ENCODE measurements at regions not wholly inside any gene's neighbourhood (a gene's known extent, or its start where the extent isn't known, plus 50 kb on each side); places are given as distances from the start of the nearest gene placed in this dataset.

- TF ChIP-seq U2AF1 (optimal IDR thresholded peaks at IDR 0.05; ENCODE audit: low read depth, low read length): no peak
Observed at GRCh38 chr14:38425324-38425976, 169.6 kb upstream of the CLEC14A start (continued).

GRCh38 chr14:38420048-38420447 lies 164.2 kb upstream of the CLEC14A start:
- Histone ChIP-seq H3K4me3 (no peak overlapping the region), H4K20me1 (replicated peaks; ENCODE audit: control insufficient read depth, insufficient read depth, low read length) (no peaks in the 10 kb centered on the region), H3K9ac (ENCODE audit: insufficient read depth in 1 of 2, low read depth in 2 of 2, low read length in 2 of 2) (no peak overlapping the region), H3K79me2 (ENCODE audit: control insufficient read depth, insufficient read depth, low read length) (no peaks in the 10 kb centered on the region), H3K4me2 (ENCODE audit: insufficient read depth, low read length) (no peak overlapping the region), H3K9me3 (replicated peaks; ENCODE audit: control insufficient read depth, insufficient read depth, low read depth, low read length) (no peaks in the 10 kb centered on the region), H3K9me1 (ENCODE audit: control insufficient read depth, insufficient read depth, low read length) (no peaks in the 10 kb centered on the region), H2AFZ (ENCODE audit: low read depth, low read length) (no peak overlapping the region), H3K36me3 (ENCODE audit: control insufficient read depth, insufficient read depth, low read length) (no peaks in the 10 kb centered on the region), H3K27me3 (ENCODE audit: control insufficient read depth in 2 of 2, insufficient read depth in 2 of 2, low read length in 2 of 2) (no peaks in the 10 kb centered on the region), H3K4me1 (replicated peaks in 1 of 2; ENCODE audit: control insufficient read depth in 2 of 2, insufficient read depth in 2 of 2, low read length in 2 of 2) (no peaks in the 10 kb centered on the region), H3K27ac (ENCODE audit: extremely low read depth, low read depth, low read length) (no peak overlapping the region)
- FAIRE-seq: no peak
- no peak for ATAC-seq
- no peak for DNase-seq (ENCODE audit: extremely low read depth in 1 of 4, low spot score in 3 of 4)
- intact Hi-C loops (cut with micrococcal nuclease) (no loop called here), in situ Hi-C loops (cut with MboI) (no loop called here)
- CTCF ChIA-PET (ENCODE audit: low intra/inter-chr PET ratio): no interaction called here
- BruUV-seq (replicated peaks): no TSS peak
- POLR2A ChIA-PET: no interaction called here
- TF ChIP-seq MCM5 (IDR thresholded peaks at IDR 0.05; ENCODE audit: low read depth) (no peak), PRPF4 (IDR thresholded peaks at IDR 0.05; ENCODE audit: insufficient read depth, low read depth, low read length, poor library complexity, severe bottlenecking) (no peak), SFPQ (IDR thresholded peaks at IDR 0.05; ENCODE audit: low read depth, low read length) (no peak), PHB2 (IDR thresholded peaks at IDR 0.05; ENCODE audit: low read depth) (no peak), ZNF518B (CRISPR knock-in tag; IDR thresholded peaks at IDR 0.05) (no peak), ZBTB8A (IDR thresholded peaks at IDR 0.05; ENCODE audit: partially characterized antibody) (no peak), CREBBP (IDR thresholded peaks at IDR 0.05; ENCODE audit: low read depth, low read length) (no peak), GMEB1 (CRISPR knock-in tag; IDR thresholded peaks at IDR 0.05) (no peak), ZNF140 (CRISPR knock-in tag; IDR thresholded peaks at IDR 0.05) (no peak), ELK1 (CRISPR knock-in tag; IDR thresholded peaks at IDR 0.05) (no peak)
